ENCODE measurements at regions not wholly inside any gene's neighbourhood (a gene's known extent, or its start where the extent isn't known, plus 50 kb on each side); places are given as distances from the start of the nearest gene placed in this dataset.

DNA sequence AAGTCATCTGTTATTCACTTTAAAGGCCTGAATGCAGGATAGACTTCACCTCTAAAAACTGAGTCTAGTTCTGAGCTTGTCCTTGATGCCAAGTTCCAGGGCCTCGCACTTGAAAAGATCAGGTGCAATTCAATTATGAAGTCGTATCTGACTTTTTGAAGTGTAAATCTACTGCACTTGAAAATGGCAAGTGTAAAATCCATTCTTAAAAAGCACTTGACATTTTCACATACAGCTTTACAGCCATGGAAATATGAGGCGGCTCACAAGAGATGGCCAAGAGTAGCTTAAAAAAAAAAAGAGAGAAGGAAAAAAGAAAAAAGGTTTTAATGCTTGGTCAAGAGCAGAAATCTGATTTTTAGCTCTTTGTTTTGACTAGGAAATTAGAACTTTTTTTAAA lies 172.5 kb downstream of the GXYLT1 start:
- H3K4me3 ChIP-seq = no peak overlapping the region
- H3K27ac ChIP-seq = no peak overlapping the region
- ATAC-seq (no peak), DNase-seq (no peak)
- no peak for TF ChIP-seq CTCF (IDR thresholded peaks at IDR 0.05)
- intact Hi-C loops (cut with DNase I) = no loop called here
- no peaks in the 10 kb centered on the region for H3K36me3 ChIP-seq
- H3K27me3 ChIP-seq = no peaks in the 10 kb centered on the region
- no peaks in the 10 kb centered on the region for H3K9me3 ChIP-seq
- no peaks in the 10 kb centered on the region for H3K4me1 ChIP-seq

DNA sequence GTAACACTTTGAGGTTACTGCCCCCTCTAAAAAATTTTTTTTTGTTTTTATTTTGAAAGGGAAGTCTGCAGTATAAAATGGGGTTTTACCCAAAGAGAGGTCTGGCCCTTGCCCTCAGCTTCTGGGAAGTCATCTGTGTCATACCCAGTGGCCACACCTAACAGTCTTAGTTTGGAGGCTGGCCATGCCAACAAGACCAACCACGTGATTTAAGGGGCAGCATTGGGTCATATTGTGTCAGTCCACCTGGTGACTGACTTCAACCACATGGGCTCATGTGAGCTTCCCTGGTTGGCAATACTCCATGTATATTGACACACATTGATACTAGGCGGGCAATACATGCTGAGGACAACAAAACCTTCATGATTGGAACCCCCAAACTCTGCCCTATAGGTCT lies 173.9 kb downstream of the GXYLT1 start:
- Histone ChIP-seq H3K27me3 (no peaks in the 10 kb centered on the region), H3K4me3 (no peak overlapping the region), H3K9me3 (no peaks in the 10 kb centered on the region), H3K36me3 (no peaks in the 10 kb centered on the region), H3K4me1 (no peaks in the 10 kb centered on the region), H3K27ac (no peak overlapping the region)
- intact Hi-C loops (cut with DNase I) = no loop called here
- TF ChIP-seq CTCF (IDR thresholded peaks at IDR 0.05) = no peak
- no peak for ATAC-seq
- no peak for DNase-seq

- no peak for TF ChIP-seq CTCF (IDR thresholded peaks at IDR 0.05)
- no peaks in the 10 kb centered on the region for H3K9me3 ChIP-seq
- intact Hi-C loops (cut with DNase I) = no loop called here
- no peaks in the 10 kb centered on the region for H3K36me3 ChIP-seq
- H3K4me1 ChIP-seq = no peaks in the 10 kb centered on the region
- H3K27ac ChIP-seq = no peak overlapping the region
- ATAC-seq = no peak
- H3K27me3 ChIP-seq = no peaks in the 10 kb centered on the region
- no peak for DNase-seq
- H3K4me3 ChIP-seq = no peak overlapping the region
Observed at GRCh38 chr12:41968599-41968998, 176.1 kb downstream of the GXYLT1 start.

- no peak for ATAC-seq
- Histone ChIP-seq H3K4me1 (no peaks in the 10 kb centered on the region), H3K9me3 (no peaks in the 10 kb centered on the region), H3K27ac (no peak overlapping the region), H3K27me3 (no peaks in the 10 kb centered on the region), H3K4me3 (no peak overlapping the region), H3K36me3 (no peaks in the 10 kb centered on the region)
- intact Hi-C loops (cut with DNase I) = no loop called here
- TF ChIP-seq CTCF (IDR thresholded peaks at IDR 0.05) = no peak
- no peak for DNase-seq
Observed at GRCh38 chr12:41967668-41968500, 176.8 kb downstream of the GXYLT1 start.

- TF ChIP-seq CTCF (IDR thresholded peaks at IDR 0.05) = no peak
- DNase-seq (no peak), ATAC-seq (no peak)
- H3K9me3 ChIP-seq = no peaks in the 10 kb centered on the region
- no peaks in the 10 kb centered on the region for H3K36me3 ChIP-seq
- H3K27me3 ChIP-seq = no peaks in the 10 kb centered on the region
- no peak overlapping the region for H3K4me3 ChIP-seq
- intact Hi-C loops (cut with DNase I) = no loop called here
- H3K27ac ChIP-seq = no peak overlapping the region
- H3K4me1 ChIP-seq = no peaks in the 10 kb centered on the region
Observed at GRCh38 chr12:41966916-41967315, 177.8 kb downstream of the GXYLT1 start.

Measured in upper lobe of right lung (tissue), 1 donor.